H9 (cell line): ENCODE measurements at regions not wholly inside any gene's neighbourhood (a gene's known extent, or its start where the extent isn't known, plus 50 kb on each side); places are given as distances from the start of the nearest gene placed in this dataset.

Source experiments
- DNase-seq: peaks from one replicate; pipeline ENCODE4 v3.0.0-alpha.2; 2017
- H2AFZ ChIP-seq: one replicate; pipeline ENCODE4 v1.6.1; 2013; ENCODE audit warnings: mild to moderate bottlenecking, low read length, control low read depth, moderate library complexity
- H2AK5ac ChIP-seq: 2 replicates; pipeline ENCODE4 v1.6.1; 2013; ENCODE audit warnings: low read length, control low read depth, mixed read lengths; ENCODE audit not compliant: insufficient read length
- H2BK120ac ChIP-seq: one replicate; pipeline ENCODE4 v1.6.1; 2013; ENCODE audit warnings: low read depth, mild to moderate bottlenecking, low read length, control low read depth, inconsistent platforms; ENCODE audit not compliant: poor library complexity, severe bottlenecking
- H2BK12ac ChIP-seq: 2 replicates; pipeline ENCODE4 v1.6.1; 2013; ENCODE audit warnings: low read length, control low read depth, mixed read lengths, low read depth; ENCODE audit not compliant: insufficient read length
- H2BK15ac ChIP-seq: 2 replicates; pipeline ENCODE4 v1.6.1; 2013; ENCODE audit warnings: low read depth, low read length, control low read depth
- H2BK20ac ChIP-seq: one replicate; pipeline ENCODE4 v1.6.1; 2013; ENCODE audit warnings: low read depth, mild to moderate bottlenecking, low read length, control low read depth, inconsistent platforms; ENCODE audit not compliant: poor library complexity, severe bottlenecking
- H2BK5ac ChIP-seq: 2 replicates; pipeline ENCODE4 v1.6.1; 2013; ENCODE audit warnings: low read length, control low read depth, mixed read lengths; ENCODE audit not compliant: insufficient read length
- H3K14ac ChIP-seq: 2 replicates; pipeline ENCODE4 v1.6.1; 2013; ENCODE audit warnings: low read length, control low read depth; ENCODE audit not compliant: insufficient read depth
- H3K18ac ChIP-seq: 2 replicates; pipeline ENCODE4 v1.6.1; 2013; ENCODE audit warnings: low read depth, mild to moderate bottlenecking, mixed read lengths, low read length, control low read depth; ENCODE audit not compliant: insufficient read length
- H3K23ac ChIP-seq: 2 replicates; pipeline ENCODE4 v1.6.1; 2013; ENCODE audit warnings: low read length, control low read depth, mixed read lengths, low read depth; ENCODE audit not compliant: insufficient read length
- H3K23me2 ChIP-seq: 2 replicates; pipeline ENCODE4 v1.6.1; 2013; ENCODE audit warnings: low read depth, mild to moderate bottlenecking, mixed read lengths, low read length, control low read depth; ENCODE audit not compliant: insufficient read length, poor library complexity, severe bottlenecking
- H3K27ac ChIP-seq: 2 replicates; pipeline ENCODE4 v1.5.1; 2013; ENCODE audit warnings: low read length, control low read depth, mixed read lengths, low read depth; ENCODE audit not compliant: insufficient read length
- H3K27me3 ChIP-seq: 2 replicates; pipeline ENCODE4 v1.6.1; 2013; ENCODE audit warnings: low read length, control low read depth, inconsistent platforms; ENCODE audit not compliant: insufficient read depth
- H3K4ac ChIP-seq: 2 replicates; pipeline ENCODE4 v1.6.1; 2013; ENCODE audit warnings: low read depth, mild to moderate bottlenecking, control low read depth, inconsistent platforms, low read length, moderate library complexity
- H3K4me1 ChIP-seq: 2 replicates; pipeline ENCODE4 v1.6.1; 2013; ENCODE audit warnings: low read length, control low read depth, inconsistent platforms; ENCODE audit not compliant: insufficient read depth
- H3K4me2 ChIP-seq: 2 replicates; pipeline ENCODE4 v1.6.1; 2013; ENCODE audit warnings: low read length, control low read depth, mixed read lengths; ENCODE audit not compliant: insufficient read length, insufficient read depth
- H3K56ac ChIP-seq: 2 replicates; pipeline ENCODE4 v1.6.1; 2013; ENCODE audit warnings: low read depth, mild to moderate bottlenecking, mixed read lengths, low read length, control low read depth; ENCODE audit not compliant: insufficient read length
- H3K79me1 ChIP-seq: 2 replicates; pipeline ENCODE4 v1.6.1; 2013; ENCODE audit warnings: low read depth, mild to moderate bottlenecking, moderate library complexity, low read length, control low read depth, inconsistent platforms; ENCODE audit not compliant: insufficient read depth, poor library complexity, severe bottlenecking
- H3K79me2 ChIP-seq: 2 replicates; pipeline ENCODE4 v1.6.1; 2013; ENCODE audit warnings: low read length, control low read depth, inconsistent platforms; ENCODE audit not compliant: insufficient read depth
- H3K9ac ChIP-seq: 2 replicates; pipeline ENCODE4 v1.6.1; 2013; ENCODE audit warnings: low read length, control low read depth, mixed read lengths; ENCODE audit not compliant: insufficient read length; ENCODE audit errors: extremely low read depth
- H3K9me3 ChIP-seq: one replicate; pipeline ENCODE4 v1.6.1; 2013; ENCODE audit warnings: low read depth, low read length, inconsistent platforms; ENCODE audit not compliant: control insufficient read depth
- H3T11ph ChIP-seq: one replicate; pipeline ENCODE4 v1.6.1; 2013; ENCODE audit warnings: mild to moderate bottlenecking, low read length, control low read depth, inconsistent platforms
- H4K20me1 ChIP-seq: one replicate; pipeline ENCODE4 v1.6.1; 2013; ENCODE audit not compliant: control insufficient read depth, insufficient read length, insufficient read depth
- H4K5ac ChIP-seq: 2 replicates; pipeline ENCODE4 v1.6.1; 2013; ENCODE audit warnings: low read depth, mild to moderate bottlenecking, mixed read lengths, low read length, control low read depth; ENCODE audit not compliant: insufficient read length
- H4K8ac ChIP-seq: replicated peaks from 2 replicates; pipeline ENCODE4 v1.6.1; 2013; ENCODE audit warnings: low read length, control low read depth, mixed read lengths, low read depth; ENCODE audit not compliant: insufficient read length
- H4K91ac ChIP-seq: 2 replicates; pipeline ENCODE4 v1.6.1; 2013; ENCODE audit warnings: low read depth, mild to moderate bottlenecking, moderate library complexity, mixed read lengths, low read length, control low read depth; ENCODE audit not compliant: insufficient read length
- H3K27ac Mint-ChIP-seq, 3 experiments: 2 replicates in 2 of 3; 3 replicates in 1 of 3; pipeline ENCODE4 v1.8.0; 2020 to 2021; ENCODE audit warnings: mixed read lengths in 3 of 3, mild to moderate bottlenecking in 1 of 3, moderate library complexity in 1 of 3
- H3K27me3 Mint-ChIP-seq: 2 replicates; pipeline ENCODE4 v1.8.0; 2021; ENCODE audit warnings: low read depth, mild to moderate bottlenecking, moderate library complexity, mixed read lengths
- H3K36me3 Mint-ChIP-seq, 3 experiments: 2 replicates in 2 of 3; 3 replicates in 1 of 3; pipeline ENCODE4 v1.8.0; 2020 to 2021; ENCODE audit warnings: low read depth in 3 of 3, mixed read lengths in 3 of 3; ENCODE audit not compliant: insufficient read depth in 1 of 3
- H3K4me1 Mint-ChIP-seq, 2 experiments: 2 replicates each; pipeline ENCODE4 v1.8.0; 2020; ENCODE audit warnings: mixed read lengths in 2 of 2
- H3K4me3 Mint-ChIP-seq, 2 experiments: 2 replicates in 1 of 2; 3 replicates in 1 of 2; pipeline ENCODE4 v1.8.0; 2020 to 2021; ENCODE audit warnings: mild to moderate bottlenecking in 2 of 2, mixed read lengths in 2 of 2, moderate library complexity in 1 of 2
- H3K9me3 Mint-ChIP-seq, 2 experiments: 2 replicates in 1 of 2; 3 replicates in 1 of 2; pipeline ENCODE4 v1.8.0; 2020; ENCODE audit warnings: mild to moderate bottlenecking in 2 of 2, mixed read lengths in 2 of 2, moderate library complexity in 1 of 2
- WGBS: extraction: QIAGEN DNeasy Blood & Tissue Kit; methylation state at CpG from one replicate; pipeline ENCODE4 v1.1.7; 2013; ENCODE audit warnings: missing lambda C conversion rate, low lambda C conversion rate, mixed read lengths; ENCODE audit not compliant: insufficient read length; ENCODE audit errors: extremely low coverage; 5-methylcytosine and 5-hydroxymethylcytosine counted together
- TF ChIP-seq, protein P1 (sequence below): fragments of 200-600 bp; sonication (generic); conservative IDR thresholded peaks from 3 replicates; pipeline ENCODE4 v1.8.0; 2021; ENCODE audit warnings: antibody characterized with exemption, mild to moderate bottlenecking

DNA sequence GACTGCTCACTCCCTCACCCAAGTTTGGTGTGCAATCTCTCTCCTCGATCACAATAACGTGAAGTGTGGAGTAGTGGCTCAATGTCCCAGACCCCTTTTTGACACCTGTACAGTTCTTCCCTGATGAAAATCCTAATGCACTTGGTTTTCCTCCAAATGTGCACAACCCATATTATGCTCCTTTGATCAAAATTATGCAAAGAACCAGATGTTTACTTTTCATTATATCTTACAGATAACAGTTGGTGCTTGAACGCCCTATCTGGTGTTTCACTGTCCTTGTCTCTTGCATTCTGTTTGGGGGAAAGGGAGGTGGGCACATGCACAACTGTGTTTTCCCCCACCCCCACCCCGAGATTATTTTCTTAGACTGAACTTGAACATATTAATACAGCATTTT, 85.0 kb upstream of the CREB1 start:
- Histone ChIP-seq H4K20me1 (no peaks in the 10 kb centered on the region), H3K23ac (no peak overlapping the region), H2AFZ (no peak overlapping the region), H4K5ac (no peak overlapping the region), H3K56ac (no peak overlapping the region), H3K23me2 (no peaks in the 10 kb centered on the region), H2BK20ac (no peak overlapping the region), H3T11ph (no peak overlapping the region), H3K4ac (no peak overlapping the region), H3K79me1 (no peaks in the 10 kb centered on the region), H2BK5ac (no peak overlapping the region), H2BK120ac (no peak overlapping the region), H4K8ac (no peak overlapping the region), H3K4me2 (no peak overlapping the region), H3K9me3 (no peaks in the 10 kb centered on the region), H3K27me3 (no peaks in the 10 kb centered on the region), H3K4me1 (peaks cover 4% of the 10 kb centered on the region; the same call in 1 of the 2 replicates), H2BK15ac (no peak overlapping the region; the same call in 1 of the 2 replicates), H2AK5ac (no peak overlapping the region), H3K18ac (no peak overlapping the region), H3K79me2 (no peaks in the 10 kb centered on the region), H4K91ac (no peak overlapping the region), H2BK12ac (no peak overlapping the region), H3K9ac (no peak overlapping the region), H3K14ac (no peak overlapping the region), H3K27ac (no peak overlapping the region)
- no peak overlapping the region for H3K4me3 Mint-ChIP-seq
- no peaks in the 10 kb centered on the region for H3K27me3 Mint-ChIP-seq
- H3K27ac Mint-ChIP-seq, result no peak overlapping the region
- no CpG with 5 or more reads among the region's 4 CpGs for WGBS
- no peak for DNase-seq
- H3K9me3 Mint-ChIP-seq, result no peaks in the 10 kb centered on the region
- TF ChIP-seq, protein P1, sequence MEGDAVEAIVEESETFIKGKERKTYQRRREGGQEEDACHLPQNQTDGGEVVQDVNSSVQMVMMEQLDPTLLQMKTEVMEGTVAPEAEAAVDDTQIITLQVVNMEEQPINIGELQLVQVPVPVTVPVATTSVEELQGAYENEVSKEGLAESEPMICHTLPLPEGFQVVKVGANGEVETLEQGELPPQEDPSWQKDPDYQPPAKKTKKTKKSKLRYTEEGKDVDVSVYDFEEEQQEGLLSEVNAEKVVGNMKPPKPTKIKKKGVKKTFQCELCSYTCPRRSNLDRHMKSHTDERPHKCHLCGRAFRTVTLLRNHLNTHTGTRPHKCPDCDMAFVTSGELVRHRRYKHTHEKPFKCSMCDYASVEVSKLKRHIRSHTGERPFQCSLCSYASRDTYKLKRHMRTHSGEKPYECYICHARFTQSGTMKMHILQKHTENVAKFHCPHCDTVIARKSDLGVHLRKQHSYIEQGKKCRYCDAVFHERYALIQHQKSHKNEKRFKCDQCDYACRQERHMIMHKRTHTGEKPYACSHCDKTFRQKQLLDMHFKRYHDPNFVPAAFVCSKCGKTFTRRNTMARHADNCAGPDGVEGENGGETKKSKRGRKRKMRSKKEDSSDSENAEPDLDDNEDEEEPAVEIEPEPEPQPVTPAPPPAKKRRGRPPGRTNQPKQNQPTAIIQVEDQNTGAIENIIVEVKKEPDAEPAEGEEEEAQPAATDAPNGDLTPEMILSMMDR, result no peak
- H3K36me3 Mint-ChIP-seq, result no peaks in the 10 kb centered on the region
- peaks cover 28 to 36% of the 10 kb centered on the region in 2 experiments for H3K4me1 Mint-ChIP-seq
